ENCODE measurements at regions not wholly inside any gene's neighbourhood (a gene's known extent, or its start where the extent isn't known, plus 50 kb on each side); places are given as distances from the start of the nearest gene placed in this dataset.
"Not testable (repeated sequence)": the region's sequence is repeated elsewhere in the genome, so short reads cannot be mapped to it uniquely, and the experiment has no call there.

- FAIRE-seq (no peak), DNase-seq (ENCODE audit: low read depth) (no peak)
- Histone ChIP-seq H3K36me3 (ENCODE audit: insufficient read depth, low read length) (no peaks in the 10 kb centered on the region), H3K27me3 (ENCODE audit: insufficient read depth, low read length) (no peaks in the 10 kb centered on the region), H3K4me3 (ENCODE audit: insufficient read depth, low read depth, low read length) (no peak overlapping the region), H3K9me3 (ENCODE audit: insufficient read depth, low read depth, low read length) (no peaks in the 10 kb centered on the region), H2AFZ (ENCODE audit: low read depth, low read length) (no peak overlapping the region), H3K79me2 (ENCODE audit: insufficient read depth, low read length) (no peaks in the 10 kb centered on the region), H3K9ac (ENCODE audit: low read length) (no peak overlapping the region), H3K27ac (ENCODE audit: low read depth, low read length) (no peak overlapping the region), H3K4me2 (ENCODE audit: low read length) (no peak overlapping the region), H3K4me1 (ENCODE audit: insufficient read depth, low read length) (no peaks in the 10 kb centered on the region), H4K20me1 (ENCODE audit: insufficient read depth, low read length) (no peaks in the 10 kb centered on the region)
- H3K9me3 Mint-ChIP-seq (ENCODE audit: unreplicated experiment), result peaks cover 6% of the 10 kb centered on the region
- no peaks in the 10 kb centered on the region for H3K4me1 Mint-ChIP-seq (ENCODE audit: low read depth, unreplicated experiment)
- no peak for TF ChIP-seq CTCF (IDR thresholded peaks at IDR 0.05; ENCODE audit: insufficient read depth, low read depth, low read length)
- no peak for TF ChIP-seq EZH2 (IDR thresholded peaks at IDR 0.05; ENCODE audit: insufficient read depth, low read length)
- no peak overlapping the region for H3K27ac Mint-ChIP-seq (ENCODE audit: unreplicated experiment)
- no peaks in the 10 kb centered on the region for H3K27me3 Mint-ChIP-seq (ENCODE audit: low read depth, unreplicated experiment)
- H3K36me3 Mint-ChIP-seq (ENCODE audit: low read depth, unreplicated experiment), result no peaks in the 10 kb centered on the region
- no peak overlapping the region for H3K4me3 Mint-ChIP-seq (ENCODE audit: unreplicated experiment)
Observed at GRCh38 chr5:105163547-105163946, 1601.0 kb upstream of the NUDT12 start.

- H3K9ac ChIP-seq (ENCODE audit: low read length); H3K4me3 ChIP-seq (ENCODE audit: insufficient read depth, low read depth, low read length); H3K4me3 Mint-ChIP-seq (ENCODE audit: unreplicated experiment); H3K4me1 Mint-ChIP-seq (ENCODE audit: low read depth, unreplicated experiment); DNase-seq (ENCODE audit: low read depth); H3K36me3 ChIP-seq (ENCODE audit: insufficient read depth, low read length); H2AFZ ChIP-seq (ENCODE audit: low read depth, low read length); H4K20me1 ChIP-seq (ENCODE audit: insufficient read depth, low read length); H3K4me2 ChIP-seq (ENCODE audit: low read length); H3K9me3 Mint-ChIP-seq (ENCODE audit: unreplicated experiment); H3K27ac Mint-ChIP-seq (ENCODE audit: unreplicated experiment); H3K9me3 ChIP-seq (ENCODE audit: insufficient read depth, low read depth, low read length); H3K4me1 ChIP-seq (ENCODE audit: insufficient read depth, low read length); H3K27ac ChIP-seq (ENCODE audit: low read depth, low read length); H3K79me2 ChIP-seq (ENCODE audit: insufficient read depth, low read length); H3K27me3 Mint-ChIP-seq (ENCODE audit: low read depth, unreplicated experiment); FAIRE-seq; H3K27me3 ChIP-seq (ENCODE audit: insufficient read depth, low read length); H3K36me3 Mint-ChIP-seq (ENCODE audit: low read depth, unreplicated experiment): not testable (repeated sequence)
Observed at GRCh38 chr5:105162557-105162956, 1600.0 kb upstream of the NUDT12 start.

- Histone ChIP-seq H3K27me3 (ENCODE audit: insufficient read depth, low read length) (no peaks in the 10 kb centered on the region), H2AFZ (ENCODE audit: low read depth, low read length) (no peak overlapping the region), H3K9ac (ENCODE audit: low read length) (no peak overlapping the region), H4K20me1 (ENCODE audit: insufficient read depth, low read length) (no peaks in the 10 kb centered on the region), H3K27ac (ENCODE audit: low read depth, low read length) (no peak overlapping the region), H3K4me1 (ENCODE audit: insufficient read depth, low read length) (no peaks in the 10 kb centered on the region), H3K4me2 (ENCODE audit: low read length) (no peak overlapping the region), H3K79me2 (ENCODE audit: insufficient read depth, low read length) (no peaks in the 10 kb centered on the region), H3K36me3 (ENCODE audit: insufficient read depth, low read length) (no peaks in the 10 kb centered on the region), H3K9me3 (ENCODE audit: insufficient read depth, low read depth, low read length) (no peaks in the 10 kb centered on the region), H3K4me3 (ENCODE audit: insufficient read depth, low read depth, low read length) (no peak overlapping the region)
- Mint-ChIP-seq H3K36me3 (ENCODE audit: low read depth, unreplicated experiment) (no peaks in the 10 kb centered on the region), H3K9me3 (ENCODE audit: unreplicated experiment) (peaks cover 3% of the 10 kb centered on the region), H3K4me3 (ENCODE audit: unreplicated experiment) (no peak overlapping the region), H3K4me1 (ENCODE audit: low read depth, unreplicated experiment) (no peaks in the 10 kb centered on the region), H3K27ac (ENCODE audit: unreplicated experiment) (no peak overlapping the region), H3K27me3 (ENCODE audit: low read depth, unreplicated experiment) (no peaks in the 10 kb centered on the region)
- FAIRE-seq, result no peak
- DNase-seq (ENCODE audit: low read depth), result no peak
- no peak for TF ChIP-seq CTCF (IDR thresholded peaks at IDR 0.05; ENCODE audit: insufficient read depth, low read depth, low read length)
- TF ChIP-seq EZH2 (IDR thresholded peaks at IDR 0.05; ENCODE audit: insufficient read depth, low read length), result no peak
Observed at GRCh38 chr5:105158526-105158925, 1595.9 kb upstream of the NUDT12 start.

Data from astrocyte (in vitro differentiated cells and primary cell).